ENCODE measurements at regions not wholly inside any gene's neighbourhood (a gene's known extent, or its start where the extent isn't known, plus 50 kb on each side); places are given as distances from the start of the nearest gene placed in this dataset.

DNA sequence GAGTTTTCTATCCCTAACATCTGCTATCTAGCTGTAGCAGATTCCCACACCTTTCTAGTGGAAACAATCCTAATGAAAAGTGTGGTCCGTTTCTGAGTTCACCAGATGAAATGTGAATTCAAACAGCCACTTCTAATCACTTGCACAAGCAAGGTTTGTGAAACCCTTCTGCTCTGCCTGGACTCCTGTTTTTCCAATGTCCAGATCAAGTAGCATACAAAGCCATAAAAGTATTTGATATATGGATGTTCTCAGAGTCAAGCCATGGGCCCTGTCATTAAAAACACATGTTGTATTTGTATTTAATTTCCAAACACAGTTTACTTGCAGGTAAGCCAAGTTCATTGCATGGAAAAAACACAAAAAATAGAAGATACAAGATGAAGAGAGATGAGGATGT is 570.4 kb downstream of the NR2F1-AS1 start:
- TF ChIP-seq, protein P1, sequence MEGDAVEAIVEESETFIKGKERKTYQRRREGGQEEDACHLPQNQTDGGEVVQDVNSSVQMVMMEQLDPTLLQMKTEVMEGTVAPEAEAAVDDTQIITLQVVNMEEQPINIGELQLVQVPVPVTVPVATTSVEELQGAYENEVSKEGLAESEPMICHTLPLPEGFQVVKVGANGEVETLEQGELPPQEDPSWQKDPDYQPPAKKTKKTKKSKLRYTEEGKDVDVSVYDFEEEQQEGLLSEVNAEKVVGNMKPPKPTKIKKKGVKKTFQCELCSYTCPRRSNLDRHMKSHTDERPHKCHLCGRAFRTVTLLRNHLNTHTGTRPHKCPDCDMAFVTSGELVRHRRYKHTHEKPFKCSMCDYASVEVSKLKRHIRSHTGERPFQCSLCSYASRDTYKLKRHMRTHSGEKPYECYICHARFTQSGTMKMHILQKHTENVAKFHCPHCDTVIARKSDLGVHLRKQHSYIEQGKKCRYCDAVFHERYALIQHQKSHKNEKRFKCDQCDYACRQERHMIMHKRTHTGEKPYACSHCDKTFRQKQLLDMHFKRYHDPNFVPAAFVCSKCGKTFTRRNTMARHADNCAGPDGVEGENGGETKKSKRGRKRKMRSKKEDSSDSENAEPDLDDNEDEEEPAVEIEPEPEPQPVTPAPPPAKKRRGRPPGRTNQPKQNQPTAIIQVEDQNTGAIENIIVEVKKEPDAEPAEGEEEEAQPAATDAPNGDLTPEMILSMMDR (IDR thresholded peaks at IDR 0.05), result no peak
- TF ChIP-seq, protein P2, sequence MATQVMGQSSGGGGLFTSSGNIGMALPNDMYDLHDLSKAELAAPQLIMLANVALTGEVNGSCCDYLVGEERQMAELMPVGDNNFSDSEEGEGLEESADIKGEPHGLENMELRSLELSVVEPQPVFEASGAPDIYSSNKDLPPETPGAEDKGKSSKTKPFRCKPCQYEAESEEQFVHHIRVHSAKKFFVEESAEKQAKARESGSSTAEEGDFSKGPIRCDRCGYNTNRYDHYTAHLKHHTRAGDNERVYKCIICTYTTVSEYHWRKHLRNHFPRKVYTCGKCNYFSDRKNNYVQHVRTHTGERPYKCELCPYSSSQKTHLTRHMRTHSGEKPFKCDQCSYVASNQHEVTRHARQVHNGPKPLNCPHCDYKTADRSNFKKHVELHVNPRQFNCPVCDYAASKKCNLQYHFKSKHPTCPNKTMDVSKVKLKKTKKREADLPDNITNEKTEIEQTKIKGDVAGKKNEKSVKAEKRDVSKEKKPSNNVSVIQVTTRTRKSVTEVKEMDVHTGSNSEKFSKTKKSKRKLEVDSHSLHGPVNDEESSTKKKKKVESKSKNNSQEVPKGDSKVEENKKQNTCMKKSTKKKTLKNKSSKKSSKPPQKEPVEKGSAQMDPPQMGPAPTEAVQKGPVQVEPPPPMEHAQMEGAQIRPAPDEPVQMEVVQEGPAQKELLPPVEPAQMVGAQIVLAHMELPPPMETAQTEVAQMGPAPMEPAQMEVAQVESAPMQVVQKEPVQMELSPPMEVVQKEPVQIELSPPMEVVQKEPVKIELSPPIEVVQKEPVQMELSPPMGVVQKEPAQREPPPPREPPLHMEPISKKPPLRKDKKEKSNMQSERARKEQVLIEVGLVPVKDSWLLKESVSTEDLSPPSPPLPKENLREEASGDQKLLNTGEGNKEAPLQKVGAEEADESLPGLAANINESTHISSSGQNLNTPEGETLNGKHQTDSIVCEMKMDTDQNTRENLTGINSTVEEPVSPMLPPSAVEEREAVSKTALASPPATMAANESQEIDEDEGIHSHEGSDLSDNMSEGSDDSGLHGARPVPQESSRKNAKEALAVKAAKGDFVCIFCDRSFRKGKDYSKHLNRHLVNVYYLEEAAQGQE (IDR thresholded peaks at IDR 0.05; ENCODE audit: insufficient read depth in 1 of 2, low read depth in 2 of 2, low read length in 1 of 2), result no peak
- no peak for TF ChIP-seq POLR2AphosphoS5 (IDR thresholded peaks at IDR 0.05; ENCODE audit: low read depth, low read length)
